HG03378 (cell line): ENCODE measurements at regions not wholly inside any gene's neighbourhood (a gene's known extent, or its start where the extent isn't known, plus 50 kb on each side); places are given as distances from the start of the nearest gene placed in this dataset.

Source experiments
- ATAC-seq: cut with Tn5 transposase; IDR thresholded peaks from one replicate; pipeline ENCODE4 v1.9.1; 2021; ENCODE audit warnings: mild to moderate bottlenecking, moderate library complexity; ENCODE audit not compliant: unreplicated experiment

- no peak for ATAC-seq
These were observed 553.9 kb upstream of the POU3F2 start for GRCh38 chr6:98280492-98280891.

- no peak for ATAC-seq
These were observed 547.8 kb upstream of the POU3F2 start for GRCh38 chr6:98286620-98287019.

GRCh38 chr6:98287876-98288275 is 546.5 kb upstream of the POU3F2 start:
- no peak for ATAC-seq

GRCh38 chr6:98292810-98293209 is 541.6 kb upstream of the POU3F2 start:
- no peak for ATAC-seq

- no peak for ATAC-seq
These were observed 538.7 kb upstream of the POU3F2 start for GRCh38 chr6:98295515-98296175.

- no peak for ATAC-seq
These were observed 525.8 kb upstream of the POU3F2 start for GRCh38 chr6:98308564-98308963.

- no peak for ATAC-seq
These were observed 523.9 kb upstream of the POU3F2 start for GRCh38 chr6:98310443-98310842.

- peak; percentile 91 for ATAC-seq
These were observed 510.8 kb upstream of the POU3F2 start for GRCh38 chr6:98323605-98324004.

- no peak for ATAC-seq
These were observed 509.9 kb upstream of the POU3F2 start for GRCh38 chr6:98324446-98324845.

GRCh38 chr6:98325366-98325765 is 509.0 kb upstream of the POU3F2 start:
- no peak for ATAC-seq

- no peak for ATAC-seq
These were observed 501.1 kb upstream of the POU3F2 start for GRCh38 chr6:98333273-98333672.

GRCh38 chr6:98335594-98335993 is 498.8 kb upstream of the POU3F2 start:
- ATAC-seq = no peak

GRCh38 chr6:98339506-98339905 is 494.9 kb upstream of the POU3F2 start:
- ATAC-seq = no peak

GRCh38 chr6:98343004-98343403 is 491.4 kb upstream of the POU3F2 start:
- no peak for ATAC-seq

- no peak for ATAC-seq
These were observed 490.6 kb upstream of the POU3F2 start for GRCh38 chr6:98343797-98344196.

GRCh38 chr6:98352348-98352747 is 482.0 kb upstream of the POU3F2 start:
- no peak for ATAC-seq

GRCh38 chr6:98358173-98358572 is 476.2 kb upstream of the POU3F2 start:
- ATAC-seq = no peak

- ATAC-seq = no peak
These were observed 468.0 kb upstream of the POU3F2 start for GRCh38 chr6:98366371-98366770.

- no peak for ATAC-seq
These were observed 453.8 kb upstream of the POU3F2 start for GRCh38 chr6:98380589-98380988.

GRCh38 chr6:98382246-98382645 is 452.1 kb upstream of the POU3F2 start:
- ATAC-seq = no peak

- no peak for ATAC-seq
These were observed 450.0 kb upstream of the POU3F2 start for GRCh38 chr6:98384334-98384733.

GRCh38 chr6:98384801-98385200 is 449.6 kb upstream of the POU3F2 start:
- no peak for ATAC-seq

- ATAC-seq = no peak
These were observed 438.7 kb upstream of the POU3F2 start for GRCh38 chr6:98395610-98396166.
